ENCODE measurements at regions not wholly inside any gene's neighbourhood (a gene's known extent, or its start where the extent isn't known, plus 50 kb on each side); places are given as distances from the start of the nearest gene placed in this dataset.

DNA sequence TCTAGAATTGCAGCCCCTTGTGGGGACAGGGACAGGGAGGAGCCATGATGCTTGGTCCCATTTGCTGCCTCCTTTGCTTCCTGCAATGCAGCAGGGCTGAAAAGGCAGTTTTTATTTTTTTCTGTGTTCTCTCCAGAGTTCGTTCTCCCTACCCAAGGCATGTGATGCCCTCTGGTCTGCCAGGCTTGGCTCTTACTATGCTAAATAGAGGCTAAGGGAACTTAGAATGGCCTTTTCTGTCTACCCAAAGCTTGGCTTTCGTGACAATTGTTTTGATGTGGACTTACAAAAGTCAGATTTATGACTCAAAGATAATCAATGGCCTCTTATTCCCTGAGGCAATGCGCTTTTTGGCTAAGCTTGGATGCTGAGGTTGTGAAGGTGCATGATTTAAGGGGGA lies 293.3 kb upstream of the TBL1XR1 start:
- TF ChIP-seq, protein P1, sequence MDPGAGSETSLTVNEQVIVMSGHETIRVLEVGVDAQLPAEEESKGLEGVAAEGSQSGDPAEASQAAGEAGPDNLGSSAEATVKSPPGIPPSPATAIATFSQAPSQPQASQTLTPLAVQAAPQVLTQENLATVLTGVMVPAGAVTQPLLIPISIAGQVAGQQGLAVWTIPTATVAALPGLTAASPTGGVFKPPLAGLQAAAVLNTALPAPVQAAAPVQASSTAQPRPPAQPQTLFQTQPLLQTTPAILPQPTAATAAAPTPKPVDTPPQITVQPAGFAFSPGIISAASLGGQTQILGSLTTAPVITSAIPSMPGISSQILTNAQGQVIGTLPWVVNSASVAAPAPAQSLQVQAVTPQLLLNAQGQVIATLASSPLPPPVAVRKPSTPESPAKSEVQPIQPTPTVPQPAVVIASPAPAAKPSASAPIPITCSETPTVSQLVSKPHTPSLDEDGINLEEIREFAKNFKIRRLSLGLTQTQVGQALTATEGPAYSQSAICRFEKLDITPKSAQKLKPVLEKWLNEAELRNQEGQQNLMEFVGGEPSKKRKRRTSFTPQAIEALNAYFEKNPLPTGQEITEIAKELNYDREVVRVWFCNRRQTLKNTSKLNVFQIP (CRISPR knock-in tag; IDR thresholded peaks at IDR 0.05; ENCODE audit: borderline replicate concordance, low read depth), result no peak
- TF ChIP-seq TCF4 (CRISPR knock-in tag; IDR thresholded peaks at IDR 0.05; ENCODE audit: borderline replicate concordance) (no peak), ZNF565 (CRISPR knock-in tag; conservative IDR thresholded peaks at IDR 0.05; ENCODE audit: low read depth) (no peak), ZNF8 (CRISPR knock-in tag; IDR thresholded peaks at IDR 0.05) (no peak), ZFP3 (CRISPR knock-in tag; IDR thresholded peaks at IDR 0.05) (no peak), GLIS3 (CRISPR knock-in tag; IDR thresholded peaks at IDR 0.05) (no peak), BACH2 (CRISPR knock-in tag; IDR thresholded peaks at IDR 0.05; ENCODE audit: borderline replicate concordance) (no peak), TOX (CRISPR knock-in tag; IDR thresholded peaks at IDR 0.05; ENCODE audit: borderline replicate concordance) (no peak), CSDC2 (CRISPR knock-in tag; IDR thresholded peaks at IDR 0.05) (no peak)
- TF ChIP-seq, protein P2, sequence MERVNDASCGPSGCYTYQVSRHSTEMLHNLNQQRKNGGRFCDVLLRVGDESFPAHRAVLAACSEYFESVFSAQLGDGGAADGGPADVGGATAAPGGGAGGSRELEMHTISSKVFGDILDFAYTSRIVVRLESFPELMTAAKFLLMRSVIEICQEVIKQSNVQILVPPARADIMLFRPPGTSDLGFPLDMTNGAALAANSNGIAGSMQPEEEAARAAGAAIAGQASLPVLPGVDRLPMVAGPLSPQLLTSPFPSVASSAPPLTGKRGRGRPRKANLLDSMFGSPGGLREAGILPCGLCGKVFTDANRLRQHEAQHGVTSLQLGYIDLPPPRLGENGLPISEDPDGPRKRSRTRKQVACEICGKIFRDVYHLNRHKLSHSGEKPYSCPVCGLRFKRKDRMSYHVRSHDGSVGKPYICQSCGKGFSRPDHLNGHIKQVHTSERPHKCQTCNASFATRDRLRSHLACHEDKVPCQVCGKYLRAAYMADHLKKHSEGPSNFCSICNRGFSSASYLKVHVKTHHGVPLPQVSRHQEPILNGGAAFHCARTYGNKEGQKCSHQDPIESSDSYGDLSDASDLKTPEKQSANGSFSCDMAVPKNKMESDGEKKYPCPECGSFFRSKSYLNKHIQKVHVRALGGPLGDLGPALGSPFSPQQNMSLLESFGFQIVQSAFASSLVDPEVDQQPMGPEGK (CRISPR knock-in tag; IDR thresholded peaks at IDR 0.05; ENCODE audit: borderline replicate concordance), result no peak
- no peak for ATAC-seq

DNA sequence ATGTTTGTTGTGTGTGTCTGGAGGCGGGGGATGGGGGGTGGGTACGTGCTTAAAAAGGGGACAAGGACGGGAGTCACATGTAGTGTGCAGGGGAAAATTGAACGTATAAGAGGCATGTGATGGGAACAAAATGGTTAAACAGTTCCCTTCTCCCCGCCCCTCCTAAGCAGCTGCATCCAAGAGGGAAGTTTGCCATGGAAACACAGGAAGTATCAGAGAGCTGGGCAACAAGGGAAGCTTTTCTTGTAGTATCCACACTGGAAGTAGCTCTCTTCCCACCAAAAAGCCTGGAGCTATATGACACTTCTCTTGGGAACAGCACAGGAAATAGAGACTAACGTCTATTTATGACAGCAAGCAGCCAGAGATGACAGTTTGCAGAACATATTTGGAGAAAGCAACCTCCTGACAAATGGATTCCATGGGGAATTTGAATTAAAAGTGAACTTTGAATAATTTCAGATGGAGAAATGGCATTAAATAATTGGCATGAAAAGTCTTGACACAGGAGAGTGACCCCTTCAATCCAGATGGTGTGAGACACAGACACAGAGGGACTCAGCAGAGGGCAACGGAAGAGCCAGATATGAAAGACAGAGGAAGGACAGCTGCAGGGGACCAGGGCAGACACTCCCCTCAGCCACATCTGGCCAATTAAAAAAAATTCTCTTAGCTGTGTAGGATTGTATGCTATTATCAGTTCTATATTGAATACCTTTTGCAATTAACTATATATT lies 294.2 kb upstream of the TBL1XR1 start:
- no peak for TF ChIP-seq ZC3H10 (CRISPR knock-in tag; IDR thresholded peaks at IDR 0.05)
- TF ChIP-seq, protein P2 (CRISPR knock-in tag; IDR thresholded peaks at IDR 0.05; ENCODE audit: borderline replicate concordance), result no peak
- no peak for TF ChIP-seq BACH2 (CRISPR knock-in tag; IDR thresholded peaks at IDR 0.05; ENCODE audit: borderline replicate concordance)
- no peak for TF ChIP-seq ZFP3 (CRISPR knock-in tag; IDR thresholded peaks at IDR 0.05)
- no peak for TF ChIP-seq SNAI2 (CRISPR knock-in tag; IDR thresholded peaks at IDR 0.05)
- no peak for TF ChIP-seq CSDC2 (CRISPR knock-in tag; IDR thresholded peaks at IDR 0.05)
- 0 out of 2 replicates have a peak, but pooled peaks have one; percentile 7 for TF ChIP-seq ZNF70 (CRISPR knock-in tag; IDR thresholded peaks at IDR 0.05)
- peak; percentile 73 for ATAC-seq

DNA sequence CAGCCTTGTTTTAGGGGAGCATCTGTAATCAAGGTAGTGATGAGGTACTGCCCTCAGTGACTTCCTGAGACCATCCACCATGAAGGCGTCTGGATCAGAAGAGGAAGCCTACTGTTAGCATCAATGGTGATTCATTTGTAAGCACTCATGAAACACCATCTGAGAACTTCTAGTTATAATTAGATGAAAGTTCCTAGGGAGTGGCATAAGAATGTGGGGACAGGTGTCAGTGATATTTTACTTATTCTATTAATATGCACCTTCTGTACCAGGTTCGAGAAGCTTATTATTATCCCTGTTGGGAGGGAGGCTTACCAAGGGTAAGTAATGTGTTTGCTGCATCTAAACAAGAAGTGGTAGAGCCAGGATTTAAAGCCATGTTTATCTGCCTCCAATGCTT lies 295.8 kb upstream of the TBL1XR1 start:
- TF ChIP-seq ISL1 (CRISPR knock-in tag; IDR thresholded peaks at IDR 0.05) (no peak), ESRRG (CRISPR knock-in tag; IDR thresholded peaks at IDR 0.05) (no peak), ZNF8 (CRISPR knock-in tag; IDR thresholded peaks at IDR 0.05) (no peak), ZFP30 (CRISPR knock-in tag; IDR thresholded peaks at IDR 0.05) (no peak), ZNF70 (CRISPR knock-in tag; IDR thresholded peaks at IDR 0.05) (no peak), PPARA (CRISPR knock-in tag; IDR thresholded peaks at IDR 0.05; ENCODE audit: borderline replicate concordance) (no peak), OSR1 (CRISPR knock-in tag; IDR thresholded peaks at IDR 0.05) (no peak), BACH2 (CRISPR knock-in tag; IDR thresholded peaks at IDR 0.05; ENCODE audit: borderline replicate concordance) (no peak), ARNTL (CRISPR knock-in tag; IDR thresholded peaks at IDR 0.05; ENCODE audit: borderline replicate concordance, low read depth) (no peak), CSDC2 (CRISPR knock-in tag; IDR thresholded peaks at IDR 0.05) (no peak), ZNF565 (CRISPR knock-in tag; conservative IDR thresholded peaks at IDR 0.05; ENCODE audit: low read depth) (no peak)
- TF ChIP-seq, protein P3, sequence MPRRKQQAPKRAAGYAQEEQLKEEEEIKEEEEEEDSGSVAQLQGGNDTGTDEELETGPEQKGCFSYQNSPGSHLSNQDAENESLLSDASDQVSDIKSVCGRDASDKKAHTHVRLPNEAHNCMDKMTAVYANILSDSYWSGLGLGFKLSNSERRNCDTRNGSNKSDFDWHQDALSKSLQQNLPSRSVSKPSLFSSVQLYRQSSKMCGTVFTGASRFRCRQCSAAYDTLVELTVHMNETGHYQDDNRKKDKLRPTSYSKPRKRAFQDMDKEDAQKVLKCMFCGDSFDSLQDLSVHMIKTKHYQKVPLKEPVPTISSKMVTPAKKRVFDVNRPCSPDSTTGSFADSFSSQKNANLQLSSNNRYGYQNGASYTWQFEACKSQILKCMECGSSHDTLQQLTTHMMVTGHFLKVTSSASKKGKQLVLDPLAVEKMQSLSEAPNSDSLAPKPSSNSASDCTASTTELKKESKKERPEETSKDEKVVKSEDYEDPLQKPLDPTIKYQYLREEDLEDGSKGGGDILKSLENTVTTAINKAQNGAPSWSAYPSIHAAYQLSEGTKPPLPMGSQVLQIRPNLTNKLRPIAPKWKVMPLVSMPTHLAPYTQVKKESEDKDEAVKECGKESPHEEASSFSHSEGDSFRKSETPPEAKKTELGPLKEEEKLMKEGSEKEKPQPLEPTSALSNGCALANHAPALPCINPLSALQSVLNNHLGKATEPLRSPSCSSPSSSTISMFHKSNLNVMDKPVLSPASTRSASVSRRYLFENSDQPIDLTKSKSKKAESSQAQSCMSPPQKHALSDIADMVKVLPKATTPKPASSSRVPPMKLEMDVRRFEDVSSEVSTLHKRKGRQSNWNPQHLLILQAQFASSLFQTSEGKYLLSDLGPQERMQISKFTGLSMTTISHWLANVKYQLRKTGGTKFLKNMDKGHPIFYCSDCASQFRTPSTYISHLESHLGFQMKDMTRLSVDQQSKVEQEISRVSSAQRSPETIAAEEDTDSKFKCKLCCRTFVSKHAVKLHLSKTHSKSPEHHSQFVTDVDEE (CRISPR knock-in tag; IDR thresholded peaks at IDR 0.05), result no peak
- ATAC-seq, result no peak

Data from SK-N-SH treated with all-trans-retinoic acid at 6 μM for 48 hours (cell line).